Stimulated activated naive CD8-positive, alpha-beta T cell treated with anti-CD3 and anti-CD28 coated beads, Interleukin-15, amount 100 ng/mL, for 72 hours (primary cell): ENCODE measurements at regions not wholly inside any gene's neighbourhood (a gene's known extent, or its start where the extent isn't known, plus 50 kb on each side); places are given as distances from the start of the nearest gene placed in this dataset.

ENCODE experiments used
- ATAC-seq: fragments of 150-1000 bp; cut with Tn5 transposase; 2 replicates; pipeline ENCODE4 v1.10.0; 2021; ENCODE audit warnings: mild to moderate bottlenecking, moderate library complexity
- DNase-seq, 2 donors: peaks; one replicate each; pipeline ENCODE4 v3.0.0; 2021 to 2022
- H3K27ac Mint-ChIP-seq, 2 donors: one replicate each; pipeline ENCODE4 v1.8.0; 2022; ENCODE audit warnings: mild to moderate bottlenecking in 2 of 2, mixed read lengths in 2 of 2, moderate library complexity in 2 of 2
- H3K27me3 Mint-ChIP-seq: one replicate; pipeline ENCODE4 v1.8.0; 2022; ENCODE audit warnings: mixed read lengths
- H3K4me1 Mint-ChIP-seq: one replicate; pipeline ENCODE4 v1.8.0; 2022; ENCODE audit warnings: mild to moderate bottlenecking, mixed read lengths
- H3K4me3 Mint-ChIP-seq, 2 donors: one replicate each; pipeline ENCODE4 v1.8.0; 2022; ENCODE audit warnings: mild to moderate bottlenecking in 2 of 2, mixed read lengths in 2 of 2, moderate library complexity in 1 of 2
- H3K9me3 Mint-ChIP-seq, 2 donors: one replicate each; pipeline ENCODE4 v1.8.0; 2022; ENCODE audit warnings: mixed read lengths in 2 of 2

- no peaks in the 10 kb centered on the region for H3K27me3 Mint-ChIP-seq
- no peak overlapping the region for H3K4me3 Mint-ChIP-seq
- no peak for DNase-seq
- H3K9me3 Mint-ChIP-seq, result no peaks in the 10 kb centered on the region
- ATAC-seq, result no peak
- peaks cover 8% of the 10 kb centered on the region for H3K4me1 Mint-ChIP-seq
- H3K27ac Mint-ChIP-seq, result no peak overlapping the region
Measured at GRCh38 chr4:81898862-81899504, 427.3 kb upstream of the RASGEF1B start.

- Mint-ChIP-seq H3K27ac (no peak overlapping the region), H3K4me1 (peaks cover 8% of the 10 kb centered on the region), H3K9me3 (no peaks in the 10 kb centered on the region), H3K27me3 (no peaks in the 10 kb centered on the region), H3K4me3 (no peak overlapping the region)
- DNase-seq (no peak), ATAC-seq (no peak)
Measured at GRCh38 chr4:81896936-81897335, 425.2 kb upstream of the RASGEF1B start.

GRCh38 chr4:81891005-81891996 lies 419.6 kb upstream of the RASGEF1B start:
- no peak for DNase-seq
- peaks cover 0 to 4% of the 10 kb centered on the region in 2 donors for H3K9me3 Mint-ChIP-seq
- H3K4me3 Mint-ChIP-seq, result no peak overlapping the region
- no peaks in the 10 kb centered on the region for H3K4me1 Mint-ChIP-seq
- no peak overlapping the region for H3K27ac Mint-ChIP-seq
- peaks cover 7% of the 10 kb centered on the region for H3K27me3 Mint-ChIP-seq
- ATAC-seq, result no peak

DNA sequence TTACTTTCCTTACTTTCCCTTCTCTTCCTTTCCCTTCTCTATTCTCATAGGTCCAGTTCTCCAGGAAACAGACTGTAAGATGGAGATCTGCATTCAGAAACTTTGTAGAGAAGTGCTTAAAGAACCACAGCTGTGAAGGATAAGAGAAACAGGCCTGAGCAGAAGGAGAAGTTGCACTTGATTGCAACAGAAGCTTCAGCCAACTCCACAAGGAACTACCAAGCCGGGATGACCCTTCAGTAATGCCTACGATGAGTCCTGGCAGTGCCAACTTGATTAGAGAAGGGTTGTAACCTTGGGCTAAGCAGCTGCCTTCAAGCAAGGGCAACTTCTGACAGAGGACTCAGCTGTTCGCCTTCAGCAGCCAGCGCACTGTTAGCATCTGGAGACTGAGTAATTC lies 413.3 kb upstream of the RASGEF1B start:
- no peak overlapping the region for H3K27ac Mint-ChIP-seq
- H3K4me3 Mint-ChIP-seq, result no peak overlapping the region
- H3K4me1 Mint-ChIP-seq, result no peaks in the 10 kb centered on the region
- peaks cover 0 to 4% of the 10 kb centered on the region in 2 donors for H3K9me3 Mint-ChIP-seq
- no peak for DNase-seq
- H3K27me3 Mint-ChIP-seq, result peaks cover 15% of the 10 kb centered on the region
- no peak for ATAC-seq

GRCh38 chr4:81883530-81884450 lies 412.1 kb upstream of the RASGEF1B start:
- no peaks in the 10 kb centered on the region for H3K9me3 Mint-ChIP-seq
- H3K4me1 Mint-ChIP-seq, result no peaks in the 10 kb centered on the region
- H3K27me3 Mint-ChIP-seq, result peaks cover 15% of the 10 kb centered on the region
- H3K27ac Mint-ChIP-seq, result no peak overlapping the region
- no peak overlapping the region for H3K4me3 Mint-ChIP-seq
- ATAC-seq (no peak), DNase-seq (no peak)

- Mint-ChIP-seq H3K4me1 (no peaks in the 10 kb centered on the region), H3K27me3 (peaks cover 15% of the 10 kb centered on the region), H3K4me3 (no peak overlapping the region), H3K9me3 (no peaks in the 10 kb centered on the region), H3K27ac (no peak overlapping the region)
- no peak for DNase-seq
- ATAC-seq, result no peak
Measured at GRCh38 chr4:81883004-81883403, 411.3 kb upstream of the RASGEF1B start.

- Mint-ChIP-seq H3K4me1 (no peaks in the 10 kb centered on the region), H3K4me3 (no peak overlapping the region), H3K27me3 (peaks cover 15% of the 10 kb centered on the region), H3K9me3 (no peaks in the 10 kb centered on the region), H3K27ac (no peak overlapping the region)
- DNase-seq (no peak), ATAC-seq (no peak)
Measured at GRCh38 chr4:81881855-81882621, 410.3 kb upstream of the RASGEF1B start.

DNA sequence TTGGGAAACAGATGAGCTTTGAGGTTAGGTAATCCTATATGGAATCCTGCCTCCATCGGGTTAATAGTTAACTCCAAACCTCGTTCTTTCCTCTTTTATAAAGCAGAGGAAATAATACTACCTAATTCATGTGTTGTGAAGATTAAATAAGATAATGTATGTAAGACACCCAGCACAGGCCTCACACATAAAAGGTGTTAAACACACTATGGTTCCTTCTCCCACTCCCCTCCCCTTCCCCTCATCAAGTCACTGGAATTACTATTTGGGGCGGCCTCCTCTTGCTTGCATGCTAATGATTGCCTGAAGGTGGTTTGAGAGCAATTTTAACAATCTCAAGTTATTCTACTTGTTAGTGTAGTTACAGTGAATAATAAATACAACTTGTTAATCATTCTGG lies 404.4 kb upstream of the RASGEF1B start:
- Mint-ChIP-seq H3K27ac (no peak overlapping the region), H3K27me3 (no peaks in the 10 kb centered on the region)

DNA sequence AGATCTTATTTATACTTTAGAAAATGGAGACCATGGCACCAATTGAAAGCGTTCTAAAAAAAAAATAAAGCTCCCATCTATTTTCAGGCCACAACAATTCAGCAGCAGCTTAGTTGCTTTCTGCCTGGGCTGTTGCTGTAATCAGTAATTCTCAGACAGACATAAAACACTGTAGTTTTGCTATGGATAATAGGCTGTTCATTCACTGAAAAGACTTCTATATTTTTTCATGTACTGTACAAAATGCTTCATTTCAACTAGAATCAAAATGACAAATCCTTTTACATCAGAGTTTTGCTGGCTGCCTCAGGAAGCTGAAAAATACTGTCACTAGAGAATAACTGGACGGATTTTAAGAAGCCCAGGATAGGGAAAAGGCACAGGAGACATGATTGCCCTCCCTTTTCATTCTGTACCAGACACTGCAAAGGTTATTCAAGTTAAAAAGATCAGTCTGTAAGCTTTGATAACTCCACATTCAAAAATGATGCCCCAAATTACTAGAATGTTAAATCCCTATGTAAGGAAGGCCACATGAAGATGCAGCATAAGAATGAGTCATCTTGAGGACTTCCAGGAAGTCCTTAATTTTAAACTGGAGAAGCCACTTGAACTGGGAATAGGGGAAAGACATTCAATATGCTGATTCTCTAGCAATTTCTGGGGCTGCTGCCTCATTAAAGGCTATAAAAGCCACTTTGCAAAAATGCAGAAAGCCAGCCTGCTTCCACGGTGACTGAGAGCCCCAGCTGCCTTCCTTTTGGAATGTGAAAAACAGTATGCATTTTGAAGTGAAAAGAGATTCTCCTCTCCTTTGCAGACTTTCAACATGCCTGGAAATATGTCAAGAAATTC lies 403.2 kb upstream of the RASGEF1B start:
- Mint-ChIP-seq H3K4me1 (no peaks in the 10 kb centered on the region), H3K27me3 (no peaks in the 10 kb centered on the region), H3K27ac (no peak overlapping the region), H3K4me3 (no peak overlapping the region), H3K9me3 (no peaks in the 10 kb centered on the region)
- ATAC-seq, result no peak
- no peak for DNase-seq

More for the DNA sequence above, 404.4 kb upstream of the RASGEF1B start:
- no peaks in the 10 kb centered on the region for H3K9me3 Mint-ChIP-seq
- no peaks in the 10 kb centered on the region for H3K4me1 Mint-ChIP-seq
- DNase-seq, result no peak
- H3K4me3 Mint-ChIP-seq, result no peak overlapping the region
- no peak for ATAC-seq

- Mint-ChIP-seq H3K4me3 (no peak overlapping the region), H3K9me3 (no peaks in the 10 kb centered on the region), H3K27me3 (no peaks in the 10 kb centered on the region), H3K27ac (no peak overlapping the region), H3K4me1 (no peaks in the 10 kb centered on the region)
- DNase-seq, result no peak
- ATAC-seq, result no peak
Measured at GRCh38 chr4:81870275-81870674, 398.6 kb upstream of the RASGEF1B start.

- no peak overlapping the region for H3K4me3 Mint-ChIP-seq
- no peak overlapping the region for H3K27ac Mint-ChIP-seq
- peaks cover 4 to 7% of the 10 kb centered on the region in 2 donors for H3K9me3 Mint-ChIP-seq
- no peak for ATAC-seq
- DNase-seq, result no peak
- H3K27me3 Mint-ChIP-seq, result no peaks in the 10 kb centered on the region
- H3K4me1 Mint-ChIP-seq, result no peaks in the 10 kb centered on the region
Measured at GRCh38 chr4:81860111-81860510, 388.4 kb upstream of the RASGEF1B start.

GRCh38 chr4:81854406-81854805 lies 382.7 kb upstream of the RASGEF1B start:
- DNase-seq, result no peak
- Mint-ChIP-seq H3K27me3 (no peaks in the 10 kb centered on the region), H3K4me1 (peaks cover 10% of the 10 kb centered on the region), H3K27ac (no peak overlapping the region), H3K4me3 (no peak overlapping the region), H3K9me3 (peaks cover 21 to 22% of the 10 kb centered on the region in 2 donors)
- ATAC-seq, result no peak

- peaks cover 10% of the 10 kb centered on the region for H3K4me1 Mint-ChIP-seq
- H3K27ac Mint-ChIP-seq, result no peak overlapping the region
- no peak for ATAC-seq
Measured at GRCh38 chr4:81852031-81852715, 380.5 kb upstream of the RASGEF1B start.

DNA sequence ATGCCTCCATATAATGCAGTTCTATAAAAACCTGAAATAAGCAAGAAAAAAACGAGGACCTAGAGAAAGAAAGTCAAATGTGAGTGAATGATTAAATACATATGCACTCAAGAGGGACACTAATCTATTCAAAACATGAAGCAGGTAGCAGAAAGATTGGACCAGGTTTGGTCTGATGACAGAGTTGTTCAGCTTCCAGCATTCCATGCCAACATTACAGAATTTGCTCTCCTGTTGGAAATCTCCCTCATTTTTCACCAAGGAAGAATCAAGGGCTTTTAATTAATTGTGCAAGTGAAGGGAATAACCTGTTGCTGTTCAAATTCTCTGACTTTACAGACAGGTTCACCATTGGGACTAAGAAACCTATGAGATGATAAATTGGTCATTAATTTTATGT lies 379.0 kb upstream of the RASGEF1B start:
- H3K4me3 Mint-ChIP-seq, result no peak overlapping the region
- ATAC-seq, result no peak
- no peaks in the 10 kb centered on the region for H3K27me3 Mint-ChIP-seq

More at GRCh38 chr4:81852031-81852715, 380.5 kb upstream of the RASGEF1B start:
- H3K4me3 Mint-ChIP-seq, result no peak overlapping the region
- no peaks in the 10 kb centered on the region for H3K27me3 Mint-ChIP-seq
- DNase-seq, result no peak
- peaks cover 16 to 21% of the 10 kb centered on the region in 2 donors for H3K9me3 Mint-ChIP-seq

More for the DNA sequence above, 379.0 kb upstream of the RASGEF1B start:
- Mint-ChIP-seq H3K9me3 (peaks cover 16 to 21% of the 10 kb centered on the region in 2 donors), H3K27ac (no peak overlapping the region), H3K4me1 (peaks cover 10% of the 10 kb centered on the region)
- no peak for DNase-seq
